DND-41 (cell line): ENCODE measurements at regions not wholly inside any gene's neighbourhood (a gene's known extent, or its start where the extent isn't known, plus 50 kb on each side); places are given as distances from the start of the nearest gene placed in this dataset.

Experiments
- ATAC-seq: fragments of 200-7000 bp; cut with Tn5 transposase; 3 replicates; pipeline ENCODE4 v1.9.1; 2021; ENCODE audit warnings: low read depth; ENCODE audit not compliant: insufficient read depth
- DNase-seq: peaks from one replicate; pipeline ENCODE4 v3.0.0-alpha.2; 2020
- H2AFZ ChIP-seq: 2 replicates; pipeline ENCODE4 v1.6.0; 2012; ENCODE audit warnings: low read depth, low read length
- H3K27ac ChIP-seq: 2 replicates; pipeline ENCODE4 v1.5.1; 2012; ENCODE audit warnings: low read length, inconsistent platforms
- H3K27me3 ChIP-seq: fragments of 200-600 bp; sonication (generic); 2 replicates; pipeline ENCODE4 v1.6.0; 2012; ENCODE audit warnings: low read length, mild to moderate bottlenecking, inconsistent platforms; ENCODE audit not compliant: insufficient read depth, poor library complexity
- H3K36me3 ChIP-seq: 2 replicates; pipeline ENCODE4 v1.5.1; 2012; ENCODE audit warnings: low read length, inconsistent platforms; ENCODE audit not compliant: insufficient read depth
- H3K4me1 ChIP-seq: 2 replicates; pipeline ENCODE4 v1.5.1; 2012; ENCODE audit warnings: mild to moderate bottlenecking, low read length; ENCODE audit not compliant: insufficient read depth
- H3K4me2 ChIP-seq: 2 replicates; pipeline ENCODE4 v1.6.0; 2012; ENCODE audit warnings: mild to moderate bottlenecking, moderate library complexity, low read length, inconsistent platforms; ENCODE audit not compliant: insufficient read depth
- H3K4me3 ChIP-seq, 2 experiments: fragments of 200-600 bp in 1 of 2; shearing (Covaris generic) in 1 of 2; 2 replicates each; pipeline ENCODE4 v1.5.1; 2012 to 2016; ENCODE audit warnings: inconsistent platforms in 2 of 2, low read length in 2 of 2, mild to moderate bottlenecking in 2 of 2, low read depth in 1 of 2, moderate library complexity in 1 of 2
- H3K79me2 ChIP-seq: 2 replicates; pipeline ENCODE4 v1.6.0; 2012; ENCODE audit warnings: low read length, inconsistent platforms; ENCODE audit not compliant: insufficient read depth
- H3K9ac ChIP-seq: 2 replicates; pipeline ENCODE4 v1.6.0; 2012; ENCODE audit warnings: low read depth, mild to moderate bottlenecking, inconsistent platforms, low read length, moderate library complexity
- H3K9me3 ChIP-seq: 2 replicates; pipeline ENCODE4 v1.5.1; 2012; ENCODE audit warnings: low read length, moderate library complexity, mild to moderate bottlenecking, inconsistent platforms; ENCODE audit not compliant: insufficient read depth, severe bottlenecking
- H4K20me1 ChIP-seq: 2 replicates; pipeline ENCODE4 v1.6.0; 2012; ENCODE audit warnings: low read length; ENCODE audit not compliant: insufficient read depth
- CTCF ChIP-seq: IDR thresholded peaks from 2 replicates; pipeline ENCODE4 v1.5.1; 2012; ENCODE audit warnings: borderline replicate concordance, low read length, moderate library complexity, mild to moderate bottlenecking; ENCODE audit not compliant: poor library complexity, severe bottlenecking; ENCODE audit errors: extremely low read depth
- EZH2 ChIP-seq: IDR thresholded peaks from 3 replicates; pipeline ENCODE4 v1.6.1; 2012; ENCODE audit warnings: borderline replicate concordance, low read depth, mild to moderate bottlenecking, moderate library complexity, low read length, inconsistent platforms; ENCODE audit not compliant: severe bottlenecking

GRCh38 chr6:113122060-113122459 lies 735.1 kb upstream of the MARCKS start:
- Histone ChIP-seq H3K4me1 (no peaks in the 10 kb centered on the region), H3K27ac (no peak overlapping the region), H3K4me2 (no peak overlapping the region), H3K9me3 (no peaks in the 10 kb centered on the region), H3K27me3 (no peaks in the 10 kb centered on the region), H2AFZ (no peak overlapping the region), H4K20me1 (no peaks in the 10 kb centered on the region), H3K9ac (no peak overlapping the region), H3K79me2 (no peaks in the 10 kb centered on the region), H3K4me3 (no peak overlapping the region), H3K36me3 (no peaks in the 10 kb centered on the region)
- TF ChIP-seq CTCF, result no peak
- no peak for TF ChIP-seq EZH2
- no peak for DNase-seq
- no peak for ATAC-seq

- H3K4me2 ChIP-seq, result no peak overlapping the region
- ATAC-seq, result no peak
- DNase-seq, result no peak
Observed at GRCh38 chr6:113125626-113126025, 731.5 kb upstream of the MARCKS start.

GRCh38 chr6:113127786-113128419 lies 729.2 kb upstream of the MARCKS start:
- H3K36me3 ChIP-seq, result no peaks in the 10 kb centered on the region
- no peak overlapping the region for H3K9ac ChIP-seq
- no peaks in the 10 kb centered on the region for H4K20me1 ChIP-seq
- TF ChIP-seq EZH2 (no peak), CTCF (no peak)
- no peaks in the 10 kb centered on the region for H3K4me1 ChIP-seq
- no peak overlapping the region for H2AFZ ChIP-seq
- H3K4me2 ChIP-seq, result no peak overlapping the region
- H3K27me3 ChIP-seq, result no peaks in the 10 kb centered on the region
- H3K27ac ChIP-seq, result no peak overlapping the region
- H3K9me3 ChIP-seq, result no peaks in the 10 kb centered on the region
- no peaks in the 10 kb centered on the region for H3K79me2 ChIP-seq
- DNase-seq (no peak), ATAC-seq (no peak)
- no peak overlapping the region for H3K4me3 ChIP-seq

More at GRCh38 chr6:113125626-113126025, 731.5 kb upstream of the MARCKS start:
- no peaks in the 10 kb centered on the region for H4K20me1 ChIP-seq
- no peaks in the 10 kb centered on the region for H3K79me2 ChIP-seq
- no peaks in the 10 kb centered on the region for H3K27me3 ChIP-seq
- H3K27ac ChIP-seq, result no peak overlapping the region
- H3K4me1 ChIP-seq, result no peaks in the 10 kb centered on the region
- no peak overlapping the region for H2AFZ ChIP-seq
- no peaks in the 10 kb centered on the region for H3K9me3 ChIP-seq
- H3K9ac ChIP-seq, result no peak overlapping the region
- TF ChIP-seq CTCF (no peak), EZH2 (no peak)
- no peak overlapping the region for H3K4me3 ChIP-seq
- H3K36me3 ChIP-seq, result no peaks in the 10 kb centered on the region
